NCI-H2196 treated with DMSO at 0.1 percent for 48 hours (cell line): ENCODE measurements at regions not wholly inside any gene's neighbourhood (a gene's known extent, or its start where the extent isn't known, plus 50 kb on each side); places are given as distances from the start of the nearest gene placed in this dataset.

ENCODE experiments used
- DNase-seq: peaks from one replicate; lab custom pipeline; 2025; ENCODE audit not compliant: unreplicated experiment; lab: John Stamatoyannopoulos, UW

GRCh38 chr20:56829788-56830385 is 200.8 kb downstream of the TFAP2C start:
- no peak for DNase-seq

GRCh38 chr20:56831795-56832194 is 202.7 kb downstream of the TFAP2C start:
- DNase-seq: no peak

GRCh38 chr20:56833427-56833826 is 204.3 kb downstream of the TFAP2C start:
- DNase-seq: no peak

GRCh38 chr20:56835829-56836550 is 206.9 kb downstream of the TFAP2C start:
- no peak for DNase-seq

- no peak for DNase-seq
These were observed 210.1 kb downstream of the TFAP2C start for GRCh38 chr20:56839222-56839621.

DNA sequence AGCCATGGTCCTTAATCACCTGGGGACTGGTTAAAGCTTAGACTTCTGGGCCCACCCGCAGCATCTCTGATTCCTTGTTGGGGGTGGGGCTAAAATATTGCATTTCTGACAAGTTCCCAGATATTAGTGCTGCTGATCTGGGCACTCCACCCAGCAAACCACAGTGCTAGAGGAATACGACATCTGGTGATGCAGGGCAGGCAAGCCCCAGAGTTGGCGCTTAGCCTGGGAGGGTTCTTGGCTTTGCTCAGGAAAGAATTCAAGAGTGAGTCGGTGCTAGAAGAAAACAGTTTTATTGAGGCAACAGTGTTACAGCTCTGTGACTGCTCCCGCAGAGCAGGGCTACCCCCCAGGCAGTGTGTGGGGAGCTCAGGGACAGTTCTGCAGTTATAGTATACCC is 210.7 kb downstream of the TFAP2C start:
- DNase-seq: no peak

GRCh38 chr20:56840716-56841261 is 211.7 kb downstream of the TFAP2C start:
- DNase-seq: no peak

GRCh38 chr20:56841346-56841908 is 212.3 kb downstream of the TFAP2C start:
- no peak for DNase-seq

DNA sequence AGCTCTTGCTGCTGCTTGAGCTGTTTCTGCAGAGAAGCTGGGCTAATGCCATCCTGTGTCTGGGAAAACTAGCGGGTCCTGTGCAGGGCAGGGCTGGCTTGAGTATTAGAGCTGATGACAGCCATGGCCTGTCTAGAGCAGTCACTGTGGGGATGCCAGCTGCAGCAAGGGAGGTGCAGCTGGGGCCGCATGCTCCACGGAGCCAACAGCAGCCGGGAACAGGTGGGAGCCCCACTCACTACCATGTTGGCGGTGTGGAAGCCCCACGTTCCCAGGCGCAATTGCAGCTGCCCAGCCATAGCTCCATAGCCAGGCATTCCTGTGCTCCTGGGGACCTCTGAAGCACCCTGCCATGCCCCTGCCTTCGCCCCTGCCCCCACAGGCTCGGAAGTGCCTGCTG is 212.9 kb downstream of the TFAP2C start:
- DNase-seq: no peak

DNA sequence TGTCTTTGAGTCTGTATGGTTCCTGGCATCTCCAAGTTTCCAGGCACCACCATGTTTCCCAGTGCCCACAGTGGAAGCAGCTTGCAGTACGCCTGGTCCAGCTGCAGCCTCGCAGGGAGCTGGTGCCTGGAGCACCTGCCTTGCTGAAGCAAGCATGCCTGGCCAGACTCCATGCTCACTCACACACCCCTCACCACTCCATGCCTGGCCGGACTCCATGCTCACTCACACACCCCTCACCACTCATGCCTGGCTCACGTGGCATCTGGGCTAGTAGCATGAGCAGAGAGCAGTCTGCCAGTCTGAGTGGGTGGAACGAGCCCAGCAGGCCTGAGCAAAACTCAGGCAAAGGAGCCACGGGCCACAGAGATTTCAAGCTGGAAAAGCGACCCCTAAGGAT is 214.3 kb downstream of the TFAP2C start:
- no peak for DNase-seq

DNA sequence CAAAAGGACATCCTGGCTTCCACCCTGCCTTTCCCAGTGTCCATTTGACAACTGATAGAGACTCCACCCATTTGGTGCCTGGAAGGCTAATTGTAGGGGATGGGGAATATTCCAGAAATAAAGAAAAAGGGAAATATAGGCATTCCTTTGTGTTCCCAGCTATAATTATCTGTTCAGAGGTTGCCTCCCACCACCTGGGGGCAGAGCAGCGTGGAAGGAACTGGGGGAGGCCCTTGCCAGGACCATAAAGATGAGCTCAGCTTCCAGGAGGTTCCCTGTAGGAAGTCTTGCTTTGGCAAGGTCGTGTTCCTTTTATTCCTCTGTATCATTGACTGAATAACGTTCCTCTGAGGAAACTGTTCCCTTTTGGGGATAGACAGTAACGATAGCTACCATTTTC is 214.7 kb downstream of the TFAP2C start:
- no peak for DNase-seq

DNA sequence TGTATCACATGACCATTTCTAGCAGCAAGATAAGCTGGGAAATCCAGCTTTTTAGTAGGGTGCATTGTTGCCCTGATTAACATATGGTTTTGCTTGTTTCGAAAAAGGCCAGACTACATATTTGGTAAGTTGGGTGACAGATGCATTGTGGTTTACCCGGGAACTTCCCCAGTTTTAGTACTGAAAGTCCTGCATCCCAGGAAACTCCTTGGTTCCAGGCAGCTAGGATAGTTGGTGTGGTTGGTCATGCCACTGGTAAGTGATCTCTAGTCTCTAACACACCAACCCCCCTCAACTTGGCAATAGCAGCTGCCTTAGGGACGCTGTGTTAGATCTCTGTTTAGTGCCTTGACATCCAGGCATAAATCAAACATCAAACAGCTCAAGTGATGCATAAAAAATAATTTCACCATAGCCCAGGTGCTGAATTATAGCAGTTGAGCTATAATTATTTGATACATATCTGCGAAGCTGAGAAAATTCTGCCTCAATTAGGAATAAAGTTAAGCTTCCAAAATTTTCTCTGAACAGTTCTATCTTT is 216.5 kb downstream of the TFAP2C start:
- no peak for DNase-seq

DNA sequence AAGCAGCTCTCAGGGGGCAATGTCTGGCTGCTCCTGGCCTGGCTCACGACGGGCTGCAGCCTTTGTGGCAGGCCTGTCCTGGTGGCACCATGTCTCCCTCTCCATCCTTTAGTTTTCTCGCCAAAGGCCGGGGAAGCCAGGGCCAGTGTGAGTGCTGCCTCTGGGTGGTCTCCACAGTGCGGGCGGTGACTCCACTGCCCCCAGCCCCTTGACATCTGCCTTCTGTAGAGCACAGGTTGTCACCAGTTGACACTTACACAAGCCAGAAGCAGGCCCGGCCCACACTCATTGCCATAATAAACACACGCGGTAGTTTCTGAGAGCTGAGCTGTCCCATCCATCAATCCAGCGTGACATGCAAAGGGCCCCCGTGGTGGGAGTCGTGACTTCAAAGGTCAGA is 219.5 kb downstream of the TFAP2C start:
- no peak for DNase-seq

- no peak for DNase-seq
These were observed 222.4 kb downstream of the TFAP2C start for GRCh38 chr20:56851552-56851951.

DNA sequence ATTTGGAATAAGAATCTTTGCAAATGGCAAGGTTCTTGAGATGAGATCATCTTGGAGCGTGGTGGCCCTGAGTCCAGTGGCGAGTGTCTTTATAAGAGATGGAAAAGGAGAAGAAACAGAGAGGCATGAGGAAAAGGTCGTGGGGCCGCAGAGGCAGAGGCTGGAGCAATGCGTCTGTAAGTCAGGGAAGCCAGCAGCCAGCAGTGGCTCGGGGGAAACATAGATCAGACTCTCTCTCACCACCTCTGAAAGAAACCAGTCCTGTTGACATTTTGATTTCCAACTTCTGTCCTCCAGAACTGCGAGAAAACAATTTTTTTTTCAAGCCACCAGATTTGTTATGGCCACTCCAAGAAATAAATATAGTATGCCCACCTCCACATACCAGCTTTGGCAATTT is 226.6 kb downstream of the TFAP2C start:
- DNase-seq: no peak

- DNase-seq: no peak
These were observed 228.8 kb downstream of the TFAP2C start for GRCh38 chr20:56857950-56858349.

- no peak for DNase-seq
These were observed 230.1 kb downstream of the TFAP2C start for GRCh38 chr20:56859039-56859800.

GRCh38 chr20:56859801-56860261 is 230.7 kb downstream of the TFAP2C start:
- DNase-seq: no peak

DNA sequence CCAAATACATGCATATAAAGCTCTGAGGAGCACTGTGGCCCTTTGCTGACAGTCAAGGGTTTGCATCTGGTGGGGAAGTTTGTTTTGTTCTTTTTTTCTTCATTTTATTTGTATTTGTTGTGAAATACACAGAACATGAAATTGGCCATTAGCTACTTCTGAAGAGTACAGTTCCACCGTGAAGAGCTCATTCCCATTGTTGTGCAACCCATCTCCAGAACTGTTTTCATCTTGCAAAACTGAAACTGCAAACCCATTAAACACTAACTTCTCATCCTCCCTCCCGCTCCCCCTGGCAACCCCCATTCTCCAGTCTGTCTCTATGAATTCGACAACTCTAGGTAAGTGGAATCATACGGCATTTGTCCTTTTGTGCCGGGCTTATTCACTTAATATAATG is 231.3 kb downstream of the TFAP2C start:
- no peak for DNase-seq

DNA sequence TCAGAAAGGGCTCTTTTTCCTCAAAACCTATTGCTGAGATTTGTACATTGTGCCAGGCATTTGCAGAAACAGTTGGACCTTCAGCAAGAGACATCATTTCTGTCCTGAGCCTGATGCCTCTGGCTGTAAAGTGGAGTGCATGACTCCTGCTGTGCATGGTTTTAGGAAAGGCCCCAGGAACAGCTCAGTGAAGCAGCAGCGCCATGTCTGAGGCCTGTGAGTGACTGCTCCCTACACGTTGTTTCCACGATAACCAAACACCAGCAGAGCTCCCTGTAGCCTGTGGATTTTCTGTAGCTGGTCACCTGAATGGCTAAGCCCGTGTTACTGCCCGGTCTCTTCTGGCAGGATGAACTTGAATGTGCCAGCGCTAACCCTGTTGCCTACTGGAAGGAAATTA is 232.5 kb downstream of the TFAP2C start:
- no peak for DNase-seq

- DNase-seq: no peak
These were observed 235.9 kb downstream of the TFAP2C start for GRCh38 chr20:56865055-56865454.
